ENCODE measurements at regions not wholly inside any gene's neighbourhood (a gene's known extent, or its start where the extent isn't known, plus 50 kb on each side); places are given as distances from the start of the nearest gene placed in this dataset.

- no peak for TF ChIP-seq CTCF (conservative IDR thresholded peaks at IDR 0.05; ENCODE audit: control insufficient read depth, insufficient read depth, low read depth, low read length)
- no peak overlapping the region for H3K4me3 ChIP-seq (ENCODE audit: control insufficient read depth, low read depth, low read length)
- no peak for DNase-seq (ENCODE audit: low read depth)
These were observed 71.3 kb upstream of the IQCM start for GRCh38 chr4:149886786-149887490.

GRCh38 chr4:149889991-149890390 lies 74.3 kb upstream of the IQCM start:
- no peak for TF ChIP-seq CTCF (conservative IDR thresholded peaks at IDR 0.05; ENCODE audit: control insufficient read depth, insufficient read depth, low read depth, low read length)
- H3K4me3 ChIP-seq (ENCODE audit: control insufficient read depth, low read depth, low read length) = no peak overlapping the region
- no peak for DNase-seq (ENCODE audit: low read depth)

- H3K4me3 ChIP-seq (ENCODE audit: control insufficient read depth, low read depth, low read length) = no peak overlapping the region
- DNase-seq (ENCODE audit: low read depth) = no peak
- no peak for TF ChIP-seq CTCF (conservative IDR thresholded peaks at IDR 0.05; ENCODE audit: control insufficient read depth, insufficient read depth, low read depth, low read length)
These were observed 74.9 kb upstream of the IQCM start for GRCh38 chr4:149890531-149890930.

GRCh38 chr4:149891426-149891825 lies 75.8 kb upstream of the IQCM start:
- DNase-seq (ENCODE audit: low read depth) = no peak
- no peak for TF ChIP-seq CTCF (conservative IDR thresholded peaks at IDR 0.05; ENCODE audit: control insufficient read depth, insufficient read depth, low read depth, low read length)
- no peak overlapping the region for H3K4me3 ChIP-seq (ENCODE audit: control insufficient read depth, low read depth, low read length)

GRCh38 chr4:149896432-149896831 lies 80.8 kb upstream of the IQCM start:
- peak; percentile 71 for TF ChIP-seq CTCF (conservative IDR thresholded peaks at IDR 0.05; ENCODE audit: control insufficient read depth, insufficient read depth, low read depth, low read length)
- H3K4me3 ChIP-seq (ENCODE audit: control insufficient read depth, low read depth, low read length) = no peak overlapping the region
- DNase-seq (ENCODE audit: low read depth) = peak; percentile 53

- TF ChIP-seq CTCF (conservative IDR thresholded peaks at IDR 0.05; ENCODE audit: control insufficient read depth, insufficient read depth, low read depth, low read length) = peak; percentile 60
- no peak overlapping the region for H3K4me3 ChIP-seq (ENCODE audit: control insufficient read depth, low read depth, low read length)
- peak; percentile 41 for DNase-seq (ENCODE audit: low read depth)
These were observed 82.1 kb upstream of the IQCM start for GRCh38 chr4:149897783-149898182.

GRCh38 chr4:149901128-149901527 lies 85.5 kb upstream of the IQCM start:
- TF ChIP-seq CTCF (conservative IDR thresholded peaks at IDR 0.05; ENCODE audit: control insufficient read depth, insufficient read depth, low read depth, low read length) = no peak
- DNase-seq (ENCODE audit: low read depth) = no peak
- H3K4me3 ChIP-seq (ENCODE audit: control insufficient read depth, low read depth, low read length) = no peak overlapping the region
